Smooth muscle cell (in vitro differentiated cells): ENCODE measurements at regions not wholly inside any gene's neighbourhood (a gene's known extent, or its start where the extent isn't known, plus 50 kb on each side); places are given as distances from the start of the nearest gene placed in this dataset.
A peak's percentile ranks its signal among the peaks of the same experiment; 100 is the strongest.

Experiments used
- DNase-seq: peaks from one replicate; lab custom pipeline; 2025; ENCODE audit not compliant: unreplicated experiment; lab: John Stamatoyannopoulos, UW
- H2AFZ ChIP-seq: fragments of 200-600 bp; sonication (generic); 2 replicates; pipeline ENCODE4 v1.6.0; 2016; ENCODE audit warnings: antibody characterized with exemption, low read depth, mild to moderate bottlenecking
- H3F3A ChIP-seq: fragments of 200-600 bp; sonication (generic); 2 replicates; pipeline ENCODE4 v1.6.0; 2017; ENCODE audit warnings: antibody characterized with exemption, low read depth
- H3K27ac ChIP-seq: fragments of 200-600 bp; sonication (generic); 2 replicates; pipeline ENCODE4 v1.5.1; 2016; ENCODE audit warnings: low read depth, mild to moderate bottlenecking
- H3K27me3 ChIP-seq: fragments of 200-600 bp; sonication (generic); 2 replicates; pipeline ENCODE4 v1.6.1; 2016; ENCODE audit warnings: low read depth, mild to moderate bottlenecking
- H3K36me3 ChIP-seq: fragments of 200-600 bp; sonication (generic); 2 replicates; pipeline ENCODE4 v1.5.1; 2016; ENCODE audit warnings: low read depth
- H3K4me1 ChIP-seq: fragments of 200-600 bp; sonication (generic); 2 replicates; pipeline ENCODE4 v1.5.1; 2016; ENCODE audit warnings: low read depth
- H3K4me2 ChIP-seq: fragments of 200-600 bp; sonication (generic); 2 replicates; pipeline ENCODE4 v1.6.0; 2016; ENCODE audit warnings: mild to moderate bottlenecking
- H3K4me3 ChIP-seq: fragments of 200-600 bp; sonication (generic); 2 replicates; pipeline ENCODE4 v1.5.1; 2016; ENCODE audit warnings: mild to moderate bottlenecking
- H3K79me2 ChIP-seq: fragments of 200-600 bp; sonication (generic); 2 replicates; pipeline ENCODE4 v1.6.0; 2016; ENCODE audit warnings: low read depth, mild to moderate bottlenecking
- H3K9ac ChIP-seq: fragments of 200-600 bp; sonication (generic); 2 replicates; pipeline ENCODE4 v1.6.0; 2016; ENCODE audit warnings: low read depth
- H3K9me3 ChIP-seq: fragments of 200-600 bp; sonication (generic); replicated peaks from 2 replicates; pipeline ENCODE4 v1.5.1; 2016; ENCODE audit warnings: low read depth
- H4K20me1 ChIP-seq: fragments of 200-600 bp; sonication (generic); 2 replicates; pipeline ENCODE4 v1.6.0; 2016; ENCODE audit warnings: low read depth
- WGBS: methylation state at CpG from one replicate; pipeline ENCODE4 v1.1.7; 2016; ENCODE audit warnings: low lambda C conversion rate; 5-methylcytosine and 5-hydroxymethylcytosine counted together
- TF ChIP-seq, protein P1 (sequence below): fragments of 200-600 bp; sonication (generic); IDR thresholded peaks from 2 replicates; pipeline ENCODE4 v1.5.1; 2017; ENCODE audit warnings: borderline replicate concordance, mild to moderate bottlenecking, antibody characterized with exemption; ENCODE audit not compliant: insufficient read depth, poor library complexity, severe bottlenecking

- H3K27me3 ChIP-seq, result no peaks in the 10 kb centered on the region
- H3K4me2 ChIP-seq, result no peak overlapping the region
- no peak overlapping the region for H3K4me3 ChIP-seq
- no peaks in the 10 kb centered on the region for H3F3A ChIP-seq
- no peak overlapping the region for H3K9ac ChIP-seq
- H3K9me3 ChIP-seq, result no peaks in the 10 kb centered on the region
- no peak for DNase-seq
- no peaks in the 10 kb centered on the region for H3K79me2 ChIP-seq
- TF ChIP-seq, protein P1, sequence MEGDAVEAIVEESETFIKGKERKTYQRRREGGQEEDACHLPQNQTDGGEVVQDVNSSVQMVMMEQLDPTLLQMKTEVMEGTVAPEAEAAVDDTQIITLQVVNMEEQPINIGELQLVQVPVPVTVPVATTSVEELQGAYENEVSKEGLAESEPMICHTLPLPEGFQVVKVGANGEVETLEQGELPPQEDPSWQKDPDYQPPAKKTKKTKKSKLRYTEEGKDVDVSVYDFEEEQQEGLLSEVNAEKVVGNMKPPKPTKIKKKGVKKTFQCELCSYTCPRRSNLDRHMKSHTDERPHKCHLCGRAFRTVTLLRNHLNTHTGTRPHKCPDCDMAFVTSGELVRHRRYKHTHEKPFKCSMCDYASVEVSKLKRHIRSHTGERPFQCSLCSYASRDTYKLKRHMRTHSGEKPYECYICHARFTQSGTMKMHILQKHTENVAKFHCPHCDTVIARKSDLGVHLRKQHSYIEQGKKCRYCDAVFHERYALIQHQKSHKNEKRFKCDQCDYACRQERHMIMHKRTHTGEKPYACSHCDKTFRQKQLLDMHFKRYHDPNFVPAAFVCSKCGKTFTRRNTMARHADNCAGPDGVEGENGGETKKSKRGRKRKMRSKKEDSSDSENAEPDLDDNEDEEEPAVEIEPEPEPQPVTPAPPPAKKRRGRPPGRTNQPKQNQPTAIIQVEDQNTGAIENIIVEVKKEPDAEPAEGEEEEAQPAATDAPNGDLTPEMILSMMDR, result no peak
- no peaks in the 10 kb centered on the region for H3K4me1 ChIP-seq
- no peak overlapping the region for H2AFZ ChIP-seq
- no peak overlapping the region for H3K27ac ChIP-seq
- H4K20me1 ChIP-seq, result no peaks in the 10 kb centered on the region
- no peaks in the 10 kb centered on the region for H3K36me3 ChIP-seq
Observed at GRCh38 chr4:65265526-65265925, 404.8 kb downstream of the EPHA5 start.

GRCh38 chr4:65259296-65259695, 411.0 kb downstream of the EPHA5 start:
- no peaks in the 10 kb centered on the region for H3K36me3 ChIP-seq
- H3K27me3 ChIP-seq, result no peaks in the 10 kb centered on the region
- TF ChIP-seq, protein P1, result no peak
- no peak for DNase-seq
- no peak overlapping the region for H3K27ac ChIP-seq
- no peak overlapping the region for H3K4me3 ChIP-seq
- no peaks in the 10 kb centered on the region for H3K4me1 ChIP-seq
- 52% methylated on average over 3 of the region's 3 CpGs for WGBS
- H4K20me1 ChIP-seq, result no peaks in the 10 kb centered on the region
- H3F3A ChIP-seq, result no peaks in the 10 kb centered on the region
- no peak overlapping the region for H3K4me2 ChIP-seq
- H3K9me3 ChIP-seq, result no peaks in the 10 kb centered on the region
- H3K79me2 ChIP-seq, result no peaks in the 10 kb centered on the region
- H3K9ac ChIP-seq, result no peak overlapping the region
- peak overlapping the region; percentile 8 for H2AFZ ChIP-seq

DNA sequence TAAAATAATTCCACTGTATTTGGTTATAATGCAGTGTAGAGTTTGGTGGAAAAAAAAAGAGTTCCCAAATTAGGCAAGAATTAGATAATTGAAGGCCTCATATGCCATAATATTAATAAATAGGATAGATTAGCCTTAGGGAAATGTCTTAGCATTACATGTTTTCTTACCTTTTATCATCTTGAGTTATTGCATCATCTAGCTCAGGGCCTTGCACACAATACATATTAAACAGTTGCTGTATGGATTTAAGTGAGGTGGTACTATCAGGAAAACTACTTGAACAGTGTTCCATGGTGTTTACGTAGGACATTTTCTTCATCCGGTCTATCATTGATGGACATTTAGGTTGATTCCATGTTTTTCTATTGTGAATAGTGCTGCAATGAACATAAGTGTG, 419.4 kb downstream of the EPHA5 start:
- TF ChIP-seq, protein P1, result no peak
- WGBS, result 97% methylated on average over 2 of the region's 2 CpGs
- H3K27me3 ChIP-seq, result no peaks in the 10 kb centered on the region

GRCh38 chr4:65249111-65249510, 421.2 kb downstream of the EPHA5 start:
- no peak for DNase-seq
- Histone ChIP-seq H3K27ac (no peak overlapping the region), H3K9ac (no peak overlapping the region), H2AFZ (no peak overlapping the region), H4K20me1 (no peaks in the 10 kb centered on the region), H3K9me3 (no peaks in the 10 kb centered on the region), H3K4me2 (no peak overlapping the region), H3K4me3 (no peak overlapping the region), H3K4me1 (no peaks in the 10 kb centered on the region), H3K79me2 (no peaks in the 10 kb centered on the region), H3K36me3 (no peaks in the 10 kb centered on the region), H3K27me3 (no peaks in the 10 kb centered on the region), H3F3A (no peaks in the 10 kb centered on the region)
- TF ChIP-seq, protein P1, result no peak

More for the DNA sequence above, 419.4 kb downstream of the EPHA5 start:
- Histone ChIP-seq H4K20me1 (no peaks in the 10 kb centered on the region), H3K79me2 (no peaks in the 10 kb centered on the region), H3K9me3 (no peaks in the 10 kb centered on the region), H3K36me3 (no peaks in the 10 kb centered on the region), H3F3A (no peaks in the 10 kb centered on the region), H3K4me2 (no peak overlapping the region), H3K27ac (no peak overlapping the region), H3K9ac (no peak overlapping the region), H3K4me3 (no peak overlapping the region), H3K4me1 (no peaks in the 10 kb centered on the region), H2AFZ (no peak overlapping the region)
- no peak for DNase-seq
